ENCODE measurements at regions not wholly inside any gene's neighbourhood (a gene's known extent, or its start where the extent isn't known, plus 50 kb on each side); places are given as distances from the start of the nearest gene placed in this dataset.

GRCh38 chr1:98314601-98315000 is 346.9 kb upstream of the SNX7 start:
- TF ChIP-seq, protein P1, sequence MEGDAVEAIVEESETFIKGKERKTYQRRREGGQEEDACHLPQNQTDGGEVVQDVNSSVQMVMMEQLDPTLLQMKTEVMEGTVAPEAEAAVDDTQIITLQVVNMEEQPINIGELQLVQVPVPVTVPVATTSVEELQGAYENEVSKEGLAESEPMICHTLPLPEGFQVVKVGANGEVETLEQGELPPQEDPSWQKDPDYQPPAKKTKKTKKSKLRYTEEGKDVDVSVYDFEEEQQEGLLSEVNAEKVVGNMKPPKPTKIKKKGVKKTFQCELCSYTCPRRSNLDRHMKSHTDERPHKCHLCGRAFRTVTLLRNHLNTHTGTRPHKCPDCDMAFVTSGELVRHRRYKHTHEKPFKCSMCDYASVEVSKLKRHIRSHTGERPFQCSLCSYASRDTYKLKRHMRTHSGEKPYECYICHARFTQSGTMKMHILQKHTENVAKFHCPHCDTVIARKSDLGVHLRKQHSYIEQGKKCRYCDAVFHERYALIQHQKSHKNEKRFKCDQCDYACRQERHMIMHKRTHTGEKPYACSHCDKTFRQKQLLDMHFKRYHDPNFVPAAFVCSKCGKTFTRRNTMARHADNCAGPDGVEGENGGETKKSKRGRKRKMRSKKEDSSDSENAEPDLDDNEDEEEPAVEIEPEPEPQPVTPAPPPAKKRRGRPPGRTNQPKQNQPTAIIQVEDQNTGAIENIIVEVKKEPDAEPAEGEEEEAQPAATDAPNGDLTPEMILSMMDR (IDR thresholded peaks at IDR 0.05; ENCODE audit: low read depth, low read length, poor library complexity, severe bottlenecking): no peak
- TF ChIP-seq EZH2phosphoT487 (IDR thresholded peaks at IDR 0.05; ENCODE audit: borderline replicate concordance, low read length): no peak

All from DOHH2 (cell line).